ENCODE measurements at regions not wholly inside any gene's neighbourhood (a gene's known extent, or its start where the extent isn't known, plus 50 kb on each side); places are given as distances from the start of the nearest gene placed in this dataset.
"Not testable (repeated sequence)": the region's sequence is repeated elsewhere in the genome, so short reads cannot be mapped to it uniquely, and the experiment has no call there.

DNA sequence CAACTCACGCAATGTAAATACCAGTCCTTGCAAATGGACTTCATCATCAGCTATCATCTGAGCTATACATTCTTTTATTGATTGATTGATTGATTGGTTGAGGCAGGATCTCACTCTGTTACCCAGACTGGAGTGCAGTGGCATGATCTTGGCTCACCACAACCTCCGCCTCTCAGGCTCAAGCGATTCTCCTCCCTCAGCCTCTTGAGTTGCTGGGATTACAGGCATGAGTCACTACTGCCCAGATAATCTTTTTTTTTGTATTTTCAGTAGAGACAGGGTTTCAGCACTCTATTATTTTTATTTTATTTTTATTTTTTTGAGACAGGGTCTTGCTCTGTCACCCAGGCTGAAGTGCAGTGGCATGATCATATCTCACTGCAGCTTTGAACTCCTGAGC is 369.5 kb downstream of the MAT2B start:
- TF ChIP-seq, protein P1, sequence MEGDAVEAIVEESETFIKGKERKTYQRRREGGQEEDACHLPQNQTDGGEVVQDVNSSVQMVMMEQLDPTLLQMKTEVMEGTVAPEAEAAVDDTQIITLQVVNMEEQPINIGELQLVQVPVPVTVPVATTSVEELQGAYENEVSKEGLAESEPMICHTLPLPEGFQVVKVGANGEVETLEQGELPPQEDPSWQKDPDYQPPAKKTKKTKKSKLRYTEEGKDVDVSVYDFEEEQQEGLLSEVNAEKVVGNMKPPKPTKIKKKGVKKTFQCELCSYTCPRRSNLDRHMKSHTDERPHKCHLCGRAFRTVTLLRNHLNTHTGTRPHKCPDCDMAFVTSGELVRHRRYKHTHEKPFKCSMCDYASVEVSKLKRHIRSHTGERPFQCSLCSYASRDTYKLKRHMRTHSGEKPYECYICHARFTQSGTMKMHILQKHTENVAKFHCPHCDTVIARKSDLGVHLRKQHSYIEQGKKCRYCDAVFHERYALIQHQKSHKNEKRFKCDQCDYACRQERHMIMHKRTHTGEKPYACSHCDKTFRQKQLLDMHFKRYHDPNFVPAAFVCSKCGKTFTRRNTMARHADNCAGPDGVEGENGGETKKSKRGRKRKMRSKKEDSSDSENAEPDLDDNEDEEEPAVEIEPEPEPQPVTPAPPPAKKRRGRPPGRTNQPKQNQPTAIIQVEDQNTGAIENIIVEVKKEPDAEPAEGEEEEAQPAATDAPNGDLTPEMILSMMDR (IDR thresholded peaks at IDR 0.05), result not testable (repeated sequence)
- TF ChIP-seq POLR2A (IDR thresholded peaks at IDR 0.05), result not testable (repeated sequence)
